Muscle layer of duodenum (tissue), 2 donors: ENCODE measurements at regions not wholly inside any gene's neighbourhood (a gene's known extent, or its start where the extent isn't known, plus 50 kb on each side); places are given as distances from the start of the nearest gene placed in this dataset.

ENCODE experiments used
- H3K27ac ChIP-seq: one replicate; pipeline ENCODE4 v1.7.0; 2013; ENCODE audit warnings: mild to moderate bottlenecking, low read length
- H3K27me3 ChIP-seq: one replicate; pipeline ENCODE4 v1.7.0; 2013; ENCODE audit warnings: low read depth, mild to moderate bottlenecking, control low read depth, low read length
- H3K36me3 ChIP-seq, 2 donors: one replicate each; pipeline ENCODE4 v1.7.0; 2013; ENCODE audit warnings: low read length in 2 of 2, control low read depth in 1 of 2, mild to moderate bottlenecking in 1 of 2; ENCODE audit not compliant: insufficient read depth in 2 of 2, control insufficient read depth in 1 of 2
- H3K4me1 ChIP-seq, 2 donors: one replicate each; pipeline ENCODE4 v1.7.0; 2013; ENCODE audit warnings: low read length in 2 of 2, mild to moderate bottlenecking in 2 of 2, control low read depth in 1 of 2, moderate library complexity in 1 of 2; ENCODE audit not compliant: insufficient read depth in 2 of 2, control insufficient read depth in 1 of 2
- H3K4me3 ChIP-seq, 2 donors: one replicate each; pipeline ENCODE4 v1.7.0; 2013; ENCODE audit warnings: low read length in 2 of 2, low read depth in 1 of 2, mild to moderate bottlenecking in 1 of 2
- H3K9me3 ChIP-seq, 2 donors: one replicate each; pipeline ENCODE4 v1.7.0; 2013; ENCODE audit warnings: low read length in 2 of 2, control low read depth in 1 of 2, mild to moderate bottlenecking in 1 of 2; ENCODE audit not compliant: control insufficient read depth in 1 of 2
- donor health status: healthy.

- peaks cover 6% of the 10 kb centered on the region for H3K27me3 ChIP-seq
- H3K9me3 ChIP-seq = no peaks in the 10 kb centered on the region
- no peak overlapping the region for H3K4me3 ChIP-seq
- H3K4me1 ChIP-seq = no peaks in the 10 kb centered on the region
- no peak overlapping the region for H3K27ac ChIP-seq
- H3K36me3 ChIP-seq = no peaks in the 10 kb centered on the region
Measured at GRCh38 chr3:43921056-43921648, 230.4 kb downstream of the ABHD5 start.

- no peak overlapping the region for H3K27ac ChIP-seq
- H3K36me3 ChIP-seq = no peaks in the 10 kb centered on the region
- no peak overlapping the region for H3K4me3 ChIP-seq
- no peaks in the 10 kb centered on the region for H3K9me3 ChIP-seq
- H3K4me1 ChIP-seq = no peaks in the 10 kb centered on the region
- peaks cover 6% of the 10 kb centered on the region for H3K27me3 ChIP-seq
Measured at GRCh38 chr3:43922374-43922773, 231.6 kb downstream of the ABHD5 start.

- no peak overlapping the region for H3K27ac ChIP-seq
- no peak overlapping the region for H3K4me3 ChIP-seq
- H3K27me3 ChIP-seq = peaks cover 6% of the 10 kb centered on the region
Measured at GRCh38 chr3:43923104-43923882, 232.6 kb downstream of the ABHD5 start.

GRCh38 chr3:43926055-43926454, 235.3 kb downstream of the ABHD5 start:
- peaks cover 6% of the 10 kb centered on the region for H3K27me3 ChIP-seq
- no peak overlapping the region for H3K4me3 ChIP-seq
- no peaks in the 10 kb centered on the region for H3K36me3 ChIP-seq
- H3K27ac ChIP-seq = no peak overlapping the region
- no peaks in the 10 kb centered on the region for H3K9me3 ChIP-seq
- no peaks in the 10 kb centered on the region for H3K4me1 ChIP-seq

More at GRCh38 chr3:43923104-43923882, 232.6 kb downstream of the ABHD5 start:
- H3K9me3 ChIP-seq = no peaks in the 10 kb centered on the region
- H3K4me1 ChIP-seq = no peaks in the 10 kb centered on the region
- no peaks in the 10 kb centered on the region for H3K36me3 ChIP-seq

- Histone ChIP-seq H3K9me3 (no peaks in the 10 kb centered on the region), H3K27me3 (no peaks in the 10 kb centered on the region), H3K36me3 (no peaks in the 10 kb centered on the region), H3K27ac (no peak overlapping the region), H3K4me1 (no peaks in the 10 kb centered on the region), H3K4me3 (no peak overlapping the region)
Measured at GRCh38 chr3:43932921-43933320, 242.2 kb downstream of the ABHD5 start.

- no peaks in the 10 kb centered on the region for H3K9me3 ChIP-seq
- no peaks in the 10 kb centered on the region for H3K27me3 ChIP-seq
- H3K27ac ChIP-seq = no peak overlapping the region
- H3K4me1 ChIP-seq = no peaks in the 10 kb centered on the region
- H3K36me3 ChIP-seq = no peaks in the 10 kb centered on the region
- no peak overlapping the region for H3K4me3 ChIP-seq
Measured at GRCh38 chr3:43948013-43948412, 257.3 kb downstream of the ABHD5 start.

GRCh38 chr3:43949594-43949993, 258.9 kb downstream of the ABHD5 start:
- no peak overlapping the region for H3K27ac ChIP-seq
- no peaks in the 10 kb centered on the region for H3K27me3 ChIP-seq
- H3K36me3 ChIP-seq = no peaks in the 10 kb centered on the region
- no peaks in the 10 kb centered on the region for H3K4me1 ChIP-seq
- no peaks in the 10 kb centered on the region for H3K9me3 ChIP-seq
- no peak overlapping the region for H3K4me3 ChIP-seq

GRCh38 chr3:43950775-43951174, 260.0 kb downstream of the ABHD5 start:
- Histone ChIP-seq H3K4me3 (no peak overlapping the region), H3K36me3 (no peaks in the 10 kb centered on the region), H3K4me1 (no peaks in the 10 kb centered on the region), H3K27ac (no peak overlapping the region), H3K27me3 (no peaks in the 10 kb centered on the region), H3K9me3 (no peaks in the 10 kb centered on the region)

GRCh38 chr3:43951813-43952212, 261.1 kb downstream of the ABHD5 start:
- no peak overlapping the region for H3K4me3 ChIP-seq
- H3K27me3 ChIP-seq = no peaks in the 10 kb centered on the region
- H3K4me1 ChIP-seq = no peaks in the 10 kb centered on the region
- H3K27ac ChIP-seq = no peak overlapping the region
- H3K36me3 ChIP-seq = no peaks in the 10 kb centered on the region
- H3K9me3 ChIP-seq = no peaks in the 10 kb centered on the region

GRCh38 chr3:43953380-43953779, 262.6 kb downstream of the ABHD5 start:
- no peaks in the 10 kb centered on the region for H3K4me1 ChIP-seq
- no peak overlapping the region for H3K27ac ChIP-seq
- no peaks in the 10 kb centered on the region for H3K9me3 ChIP-seq
- no peaks in the 10 kb centered on the region for H3K27me3 ChIP-seq
- no peak overlapping the region for H3K4me3 ChIP-seq
- no peaks in the 10 kb centered on the region for H3K36me3 ChIP-seq

- H3K36me3 ChIP-seq = no peaks in the 10 kb centered on the region
- H3K27me3 ChIP-seq = no peaks in the 10 kb centered on the region
- H3K9me3 ChIP-seq = no peaks in the 10 kb centered on the region
- no peak overlapping the region for H3K27ac ChIP-seq
- no peak overlapping the region for H3K4me3 ChIP-seq
- no peaks in the 10 kb centered on the region for H3K4me1 ChIP-seq
Measured at GRCh38 chr3:43953814-43954692, 263.3 kb downstream of the ABHD5 start.
